ENCODE measurements at regions not wholly inside any gene's neighbourhood (a gene's known extent, or its start where the extent isn't known, plus 50 kb on each side); places are given as distances from the start of the nearest gene placed in this dataset.

GRCh38 chr6:71125216-71125615 lies 163.4 kb upstream of the OGFRL1 start:
- no peak for TF ChIP-seq CTCF (IDR thresholded peaks at IDR 0.05)
- no peak for TF ChIP-seq POLR2A (IDR thresholded peaks at IDR 0.05)

All from uterus (tissue), 2 donors.